Thyroid gland (tissue), 4 donors: ENCODE measurements at regions not wholly inside any gene's neighbourhood (a gene's known extent, or its start where the extent isn't known, plus 50 kb on each side); places are given as distances from the start of the nearest gene placed in this dataset.

Source experiments
- DNase-seq, 2 donors: peaks; one replicate each; pipeline ENCODE4 v3.0.0-alpha.2; 2019
- H3K27ac ChIP-seq, 3 donors: fragments of 200-600 bp; sonication (generic); 1 replicate in 2 of 3; 2 replicates in 1 of 3; pipeline ENCODE4 v1.5.1; 2016 to 2019; ENCODE audit warnings: mild to moderate bottlenecking in 1 of 3, moderate library complexity in 1 of 3
- H3K27me3 ChIP-seq: fragments of 200-600 bp; sonication (generic); one replicate; pipeline ENCODE4 v1.5.1; 2019
- H3K36me3 ChIP-seq, 2 donors: fragments of 200-600 bp; sonication (generic); one replicate each; pipeline ENCODE4 v1.5.1; 2016 to 2019
- H3K4me1 ChIP-seq, 2 donors: fragments of 200-600 bp; sonication (generic); one replicate each; pipeline ENCODE4 v1.5.1; 2017 to 2019
- H3K4me3 ChIP-seq, 3 donors: fragments of 200-600 bp; sonication (generic); replicated peaks in 1 of 3; 1 replicate in 2 of 3; 2 replicates in 1 of 3; pipeline ENCODE4 v1.5.1; 2016; ENCODE audit warnings: mild to moderate bottlenecking in 1 of 3
- H3K9me3 ChIP-seq: fragments of 200-600 bp; sonication (generic); one replicate; pipeline ENCODE4 v1.5.1; 2017
- CTCF ChIP-seq, 6 experiments: fragments of 200-600 bp in 3 of 6; fragments of 450-650 bp in 3 of 6; sonication (generic) in 3 of 6; IDR thresholded peaks; one replicate each; pipeline ENCODE4 v1.5.1; 2016 to 2019; ENCODE audit warnings: antibody characterized with exemption in 6 of 6, mild to moderate bottlenecking in 2 of 6, inconsistent platforms in 1 of 6, moderate library complexity in 1 of 6
- POLR2A ChIP-seq, 2 donors: fragments of 450-650 bp; IDR thresholded peaks; one replicate each; pipeline ENCODE4 v1.6.1; 2017; ENCODE audit warnings: antibody characterized with exemption in 2 of 2, mild to moderate bottlenecking in 2 of 2, moderate library complexity in 1 of 2
- WGBS, 2 donors: methylation state at CpG; one replicate each; pipeline ENCODE4 v1.1.5; 2017; 5-methylcytosine and 5-hydroxymethylcytosine counted together
- intact Hi-C: fragments of 100-400 bp; cut with DNase I; formaldehyde crosslinking; loops from one replicate; pipeline ENCODE4 v1.15.1; 2023

- no peaks in the 10 kb centered on the region for H3K27me3 ChIP-seq
- TF ChIP-seq CTCF (IDR thresholded peaks at IDR 0.05) (no peak), POLR2A (IDR thresholded peaks at IDR 0.05) (no peak)
- H3K36me3 ChIP-seq = no peaks in the 10 kb centered on the region
- WGBS, 2 donors = 77 to 91% methylated on average over 10 of the region's 13 CpGs
- intact Hi-C loops = no loop called here
- H3K4me1 ChIP-seq = no peaks in the 10 kb centered on the region
- no peak overlapping the region for H3K27ac ChIP-seq
- DNase-seq = no peak
- H3K4me3 ChIP-seq = no peak overlapping the region
- no peaks in the 10 kb centered on the region for H3K9me3 ChIP-seq
Measured at GRCh38 chr22:49435596-49435995, 392.1 kb downstream of the BRD1 start.

GRCh38 chr22:49433717-49434611 is 393.7 kb downstream of the BRD1 start:
- H3K4me3 ChIP-seq = no peak overlapping the region
- 89 to 93% methylated on average over 27 to 29 of the region's 37 CpGs for WGBS, 2 donors
- H3K4me1 ChIP-seq = no peaks in the 10 kb centered on the region
- TF ChIP-seq CTCF (IDR thresholded peaks at IDR 0.05) (no peak), POLR2A (IDR thresholded peaks at IDR 0.05) (no peak)
- H3K36me3 ChIP-seq = no peaks in the 10 kb centered on the region
- DNase-seq = no peak
- H3K27me3 ChIP-seq = no peaks in the 10 kb centered on the region
- H3K9me3 ChIP-seq = no peaks in the 10 kb centered on the region
- intact Hi-C loops = no loop called here
- H3K27ac ChIP-seq = no peak overlapping the region

DNA sequence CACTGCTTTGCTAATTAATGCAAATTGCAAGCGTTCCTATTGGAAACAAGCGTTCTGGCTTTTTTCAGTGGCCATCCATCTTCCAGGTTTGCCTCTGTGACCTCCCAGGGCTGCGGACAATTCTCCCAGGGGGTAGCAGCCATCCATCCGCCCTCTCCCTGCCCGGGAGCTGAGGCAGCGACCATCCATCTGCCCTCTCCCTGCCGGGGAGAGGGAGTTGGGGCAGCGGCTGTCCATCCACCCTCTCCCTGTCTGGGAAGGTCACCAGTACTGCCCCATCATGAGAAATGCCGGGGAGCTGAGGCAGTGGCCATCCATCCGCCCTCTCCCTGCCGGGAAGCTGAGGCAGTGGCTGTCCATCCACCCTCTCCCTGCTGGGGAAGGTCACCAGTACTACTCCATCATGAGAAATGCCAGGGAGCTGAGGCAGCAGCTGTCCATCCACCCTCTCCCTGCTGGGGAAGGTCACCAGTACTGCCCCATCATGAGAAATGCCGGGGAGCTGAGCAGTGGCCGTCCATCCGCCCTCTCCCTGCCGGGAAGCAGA is 394.7 kb downstream of the BRD1 start:
- DNase-seq = no peak
- Histone ChIP-seq H3K4me3 (no peak overlapping the region), H3K36me3 (no peaks in the 10 kb centered on the region), H3K27ac (no peak overlapping the region), H3K27me3 (no peaks in the 10 kb centered on the region), H3K9me3 (no peaks in the 10 kb centered on the region), H3K4me1 (no peaks in the 10 kb centered on the region)
- WGBS, 2 donors = 64 to 71% methylated on average over 5 to 9 of the region's 15 CpGs
- intact Hi-C loops = no loop called here
- no peak for TF ChIP-seq CTCF (IDR thresholded peaks at IDR 0.05)
- no peak for TF ChIP-seq POLR2A (IDR thresholded peaks at IDR 0.05)

DNA sequence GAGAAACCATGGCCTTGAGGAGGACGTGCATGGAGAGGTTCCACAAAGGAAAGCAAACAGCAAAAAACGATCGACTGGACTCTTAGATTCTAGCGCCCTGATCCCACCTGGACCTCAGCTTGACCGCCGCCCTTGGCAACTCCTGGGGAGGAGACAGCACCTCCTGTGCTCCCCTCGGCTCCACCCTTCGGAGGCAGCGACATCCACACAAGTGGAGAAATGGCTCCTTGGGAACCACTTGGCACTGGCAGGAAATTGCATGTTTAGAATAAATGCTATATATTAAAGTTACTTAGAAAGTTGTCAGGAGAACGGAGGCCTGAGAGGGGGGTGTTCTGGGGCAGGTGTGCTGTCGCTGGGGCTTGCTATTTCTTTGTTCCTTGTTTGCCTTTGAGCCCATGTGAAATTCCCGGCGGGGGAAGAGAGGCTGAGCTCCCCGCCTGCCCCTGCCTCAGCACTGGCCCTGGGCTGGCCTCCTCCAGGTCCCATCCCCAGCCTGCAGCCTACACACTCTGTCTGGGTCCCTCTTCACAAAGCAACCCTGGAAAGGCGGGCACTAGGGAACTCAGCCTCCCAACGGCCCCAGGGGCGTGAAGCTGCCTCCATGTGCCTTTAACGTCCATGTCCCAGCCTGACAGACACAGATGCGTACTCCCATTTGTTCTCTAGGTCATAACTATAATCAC is 395.3 kb downstream of the BRD1 start:
- no peak overlapping the region for H3K27ac ChIP-seq
- WGBS, 2 donors = 60 to 63% methylated on average over 16 to 19 of the region's 19 CpGs
- H3K4me3 ChIP-seq = no peak overlapping the region
- DNase-seq = no peak
- TF ChIP-seq POLR2A (IDR thresholded peaks at IDR 0.05) = no peak
- TF ChIP-seq CTCF (IDR thresholded peaks at IDR 0.05) = no peak
- intact Hi-C loops = no loop called here
- H3K4me1 ChIP-seq = no peaks in the 10 kb centered on the region
- no peaks in the 10 kb centered on the region for H3K36me3 ChIP-seq
- H3K27me3 ChIP-seq = no peaks in the 10 kb centered on the region
- no peaks in the 10 kb centered on the region for H3K9me3 ChIP-seq

DNA sequence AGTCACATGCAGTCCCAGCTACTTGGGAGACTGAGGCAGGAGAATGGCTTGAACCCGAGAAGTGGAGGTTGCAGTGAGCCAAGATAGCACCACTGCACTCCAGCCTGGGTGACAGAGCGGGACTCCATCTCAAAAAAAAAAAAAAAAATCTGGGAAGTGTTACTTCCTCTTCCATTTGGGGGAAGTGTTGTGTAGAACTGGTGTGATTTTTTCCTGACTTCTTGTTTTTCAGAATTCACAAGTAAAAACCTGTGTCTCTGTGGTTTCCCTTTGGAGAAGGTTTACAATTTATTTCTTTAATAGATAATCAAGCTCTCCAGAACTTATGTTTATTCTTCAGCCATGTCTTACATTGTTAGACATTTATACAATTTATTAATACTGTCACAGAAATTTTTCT is 396.1 kb downstream of the BRD1 start:
- 74 to 87% methylated on average over 2 of the region's 2 CpGs for whole genome bisulfite sequencing, 2 donors
- no peak for TF ChIP-seq CTCF (IDR thresholded peaks at IDR 0.05)
- no peak for TF ChIP-seq POLR2A (IDR thresholded peaks at IDR 0.05)
- no peaks in the 10 kb centered on the region for H3K9me3 ChIP-seq
- DNase-seq = no peak
- no peak overlapping the region for H3K27ac ChIP-seq
- H3K27me3 ChIP-seq = no peaks in the 10 kb centered on the region
- intact Hi-C loops = no loop called here
- no peak overlapping the region for H3K4me3 ChIP-seq
- H3K4me1 ChIP-seq = peaks cover 5 to 6% of the 10 kb centered on the region in 2 donors
- no peaks in the 10 kb centered on the region for H3K36me3 ChIP-seq
